ENCODE measurements at regions not wholly inside any gene's neighbourhood (a gene's known extent, or its start where the extent isn't known, plus 50 kb on each side); places are given as distances from the start of the nearest gene placed in this dataset.

DNA sequence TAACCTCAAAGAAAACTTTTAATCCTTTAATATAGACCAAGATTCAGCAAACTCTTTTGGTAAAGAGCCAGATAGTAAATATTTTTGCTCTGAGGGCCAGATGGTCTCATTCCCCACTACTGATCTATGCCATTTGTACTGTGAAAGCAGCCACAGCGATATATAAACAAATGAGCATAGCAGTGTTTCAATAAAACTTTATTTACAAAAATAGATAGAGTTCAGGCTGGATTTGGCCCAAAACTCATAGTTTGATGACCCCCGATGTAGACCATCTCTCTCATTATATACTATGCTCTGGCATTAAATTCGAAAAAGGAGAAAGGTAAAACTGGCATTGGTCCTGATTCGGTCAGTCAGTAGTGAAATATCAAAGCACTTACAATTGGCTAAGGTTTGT lies 195.8 kb upstream of the NRIP1 start:
- Histone ChIP-seq H3K4me2 (ENCODE audit: low read depth, low read length, poor library complexity, severe bottlenecking) (no peak overlapping the region), H3K9me2 (replicated peaks; ENCODE audit: low read depth, low read length) (no peaks in the 10 kb centered on the region), H2AFZ (ENCODE audit: low read length) (peak overlapping the region; percentile 70; the same call in 1 of the 2 replicates), H3K27me3 (ENCODE audit: insufficient read depth, low read length, poor library complexity, severe bottlenecking) (no peaks in the 10 kb centered on the region), H3K4me1 (ENCODE audit: insufficient read depth, low read length, poor library complexity, severe bottlenecking) (peaks cover 12% of the 10 kb centered on the region), H3K9ac (ENCODE audit: low read depth, low read length, poor library complexity, severe bottlenecking) (no peak overlapping the region), H3K9me3 (ENCODE audit: insufficient read depth, low read depth, low read length) (no peaks in the 10 kb centered on the region), H3K79me2 (ENCODE audit: insufficient read depth, low read length) (no peaks in the 10 kb centered on the region), H3K36me3 (ENCODE audit: insufficient read depth, low read length) (no peaks in the 10 kb centered on the region), H3K4me3 (ENCODE audit: low read length, poor library complexity, severe bottlenecking) (no peak overlapping the region), H4K20me1 (ENCODE audit: insufficient read depth, low read length, poor library complexity, severe bottlenecking) (no peaks in the 10 kb centered on the region), H3F3A (ENCODE audit: low read depth) (no peaks in the 10 kb centered on the region)
- TF ChIP-seq, protein P1, sequence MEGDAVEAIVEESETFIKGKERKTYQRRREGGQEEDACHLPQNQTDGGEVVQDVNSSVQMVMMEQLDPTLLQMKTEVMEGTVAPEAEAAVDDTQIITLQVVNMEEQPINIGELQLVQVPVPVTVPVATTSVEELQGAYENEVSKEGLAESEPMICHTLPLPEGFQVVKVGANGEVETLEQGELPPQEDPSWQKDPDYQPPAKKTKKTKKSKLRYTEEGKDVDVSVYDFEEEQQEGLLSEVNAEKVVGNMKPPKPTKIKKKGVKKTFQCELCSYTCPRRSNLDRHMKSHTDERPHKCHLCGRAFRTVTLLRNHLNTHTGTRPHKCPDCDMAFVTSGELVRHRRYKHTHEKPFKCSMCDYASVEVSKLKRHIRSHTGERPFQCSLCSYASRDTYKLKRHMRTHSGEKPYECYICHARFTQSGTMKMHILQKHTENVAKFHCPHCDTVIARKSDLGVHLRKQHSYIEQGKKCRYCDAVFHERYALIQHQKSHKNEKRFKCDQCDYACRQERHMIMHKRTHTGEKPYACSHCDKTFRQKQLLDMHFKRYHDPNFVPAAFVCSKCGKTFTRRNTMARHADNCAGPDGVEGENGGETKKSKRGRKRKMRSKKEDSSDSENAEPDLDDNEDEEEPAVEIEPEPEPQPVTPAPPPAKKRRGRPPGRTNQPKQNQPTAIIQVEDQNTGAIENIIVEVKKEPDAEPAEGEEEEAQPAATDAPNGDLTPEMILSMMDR (conservative IDR thresholded peaks at IDR 0.05; ENCODE audit: low read length): no peak
- no peak for TF ChIP-seq EZH2phosphoT487 (IDR thresholded peaks at IDR 0.05; ENCODE audit: borderline replicate concordance)

DNA sequence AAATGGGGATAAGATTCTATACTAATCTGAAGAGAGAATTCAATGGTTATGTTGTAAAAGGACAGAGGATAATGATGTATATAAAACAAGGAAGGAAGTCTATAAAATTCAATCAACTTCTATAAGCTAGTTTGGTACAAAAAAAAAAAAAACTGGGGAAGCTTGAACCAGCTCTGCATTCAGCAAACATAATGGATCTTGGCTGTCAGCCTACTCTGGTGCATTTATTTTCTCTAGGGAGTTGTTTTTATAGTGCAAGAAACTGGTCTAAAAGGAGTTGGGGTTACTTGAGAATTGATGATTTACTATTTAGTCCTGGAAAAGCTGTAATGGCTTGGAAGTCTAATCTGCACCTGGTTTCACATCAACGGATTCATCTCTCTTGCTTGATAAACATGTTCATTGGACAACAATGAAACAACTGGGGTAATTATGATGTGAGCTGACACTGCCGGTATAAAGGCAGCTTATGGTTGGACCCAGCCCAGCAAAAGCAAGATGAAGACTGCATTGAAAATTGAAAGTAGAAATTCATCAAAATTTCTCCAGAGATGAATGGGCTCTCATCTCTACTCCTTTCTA lies 199.4 kb upstream of the NRIP1 start:
- TF ChIP-seq, protein P1 (conservative IDR thresholded peaks at IDR 0.05; ENCODE audit: low read length): no peak
- no peak for TF ChIP-seq EZH2phosphoT487 (IDR thresholded peaks at IDR 0.05; ENCODE audit: borderline replicate concordance)
- Histone ChIP-seq H3K4me2 (ENCODE audit: low read depth, low read length, poor library complexity, severe bottlenecking) (no peak overlapping the region), H3K27me3 (ENCODE audit: insufficient read depth, low read length, poor library complexity, severe bottlenecking) (no peaks in the 10 kb centered on the region)

DNA sequence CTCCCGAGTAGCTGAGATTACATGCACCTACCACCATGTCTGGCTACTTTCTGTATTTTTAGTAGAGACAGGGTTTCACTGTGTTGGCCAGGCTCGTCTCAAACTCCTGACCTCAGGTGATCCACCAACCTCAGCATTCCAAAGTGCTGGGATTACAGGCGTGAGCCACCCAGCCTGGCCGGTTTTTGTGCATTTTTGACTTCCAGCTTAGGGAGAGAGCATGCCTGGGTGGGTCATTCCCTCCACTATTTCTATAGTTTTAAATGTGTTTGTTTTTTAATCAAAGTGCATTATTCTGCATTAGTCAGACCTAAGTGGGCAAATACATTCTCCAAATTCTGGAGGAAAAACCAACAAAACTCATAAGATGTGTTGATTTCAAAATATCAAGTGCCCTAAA lies 207.4 kb upstream of the NRIP1 start:
- H3K4me2 ChIP-seq (ENCODE audit: low read depth, low read length, poor library complexity, severe bottlenecking): no peak overlapping the region
- no peak overlapping the region for H3K9ac ChIP-seq (ENCODE audit: low read depth, low read length, poor library complexity, severe bottlenecking)
- no peaks in the 10 kb centered on the region for H3K9me2 ChIP-seq (replicated peaks; ENCODE audit: low read depth, low read length)

More for the DNA sequence above, 199.4 kb upstream of the NRIP1 start:
- no peaks in the 10 kb centered on the region for H4K20me1 ChIP-seq (ENCODE audit: insufficient read depth, low read length, poor library complexity, severe bottlenecking)
- peaks cover 12% of the 10 kb centered on the region for H3K4me1 ChIP-seq (ENCODE audit: insufficient read depth, low read length, poor library complexity, severe bottlenecking)
- no peak overlapping the region for H3K4me3 ChIP-seq (ENCODE audit: low read length, poor library complexity, severe bottlenecking)
- no peak overlapping the region for H2AFZ ChIP-seq (ENCODE audit: low read length)
- H3F3A ChIP-seq (ENCODE audit: low read depth): no peaks in the 10 kb centered on the region
- H3K79me2 ChIP-seq (ENCODE audit: insufficient read depth, low read length): no peaks in the 10 kb centered on the region
- H3K9me3 ChIP-seq (ENCODE audit: insufficient read depth, low read depth, low read length): no peaks in the 10 kb centered on the region
- no peaks in the 10 kb centered on the region for H3K9me2 ChIP-seq (replicated peaks; ENCODE audit: low read depth, low read length)
- no peak overlapping the region for H3K9ac ChIP-seq (ENCODE audit: low read depth, low read length, poor library complexity, severe bottlenecking)
- H3K36me3 ChIP-seq (ENCODE audit: insufficient read depth, low read length): no peaks in the 10 kb centered on the region

More for the DNA sequence above, 207.4 kb upstream of the NRIP1 start:
- Histone ChIP-seq H3F3A (ENCODE audit: low read depth) (peaks cover 5% of the 10 kb centered on the region; the same call in 1 of the 2 replicates), H3K79me2 (ENCODE audit: insufficient read depth, low read length) (no peaks in the 10 kb centered on the region), H2AFZ (ENCODE audit: low read length) (no peak overlapping the region; the same call in 1 of the 2 replicates), H3K9me3 (ENCODE audit: insufficient read depth, low read depth, low read length) (no peaks in the 10 kb centered on the region), H4K20me1 (ENCODE audit: insufficient read depth, low read length, poor library complexity, severe bottlenecking) (no peaks in the 10 kb centered on the region), H3K27me3 (ENCODE audit: insufficient read depth, low read length, poor library complexity, severe bottlenecking) (no peaks in the 10 kb centered on the region), H3K36me3 (ENCODE audit: insufficient read depth, low read length) (no peaks in the 10 kb centered on the region), H3K4me3 (ENCODE audit: low read length, poor library complexity, severe bottlenecking) (no peak overlapping the region), H3K4me1 (ENCODE audit: insufficient read depth, low read length, poor library complexity, severe bottlenecking) (peaks cover 46% of the 10 kb centered on the region)
- TF ChIP-seq, protein P1 (conservative IDR thresholded peaks at IDR 0.05; ENCODE audit: low read length): no peak
- no peak for TF ChIP-seq EZH2phosphoT487 (IDR thresholded peaks at IDR 0.05; ENCODE audit: borderline replicate concordance)
